ENCODE measurements at regions not wholly inside any gene's neighbourhood (a gene's known extent, or its start where the extent isn't known, plus 50 kb on each side); places are given as distances from the start of the nearest gene placed in this dataset.

GRCh38 chr5:30438785-30439184 lies 754.7 kb upstream of the CDH6 start:
- TF ChIP-seq POLR2A (IDR thresholded peaks at IDR 0.05) (no peak), CTCF (IDR thresholded peaks at IDR 0.05) (no peak), POLR2AphosphoS5 (IDR thresholded peaks at IDR 0.05) (no peak)
